Suprapubic skin (tissue), 4 donors: ENCODE measurements at regions not wholly inside any gene's neighbourhood (a gene's known extent, or its start where the extent isn't known, plus 50 kb on each side); places are given as distances from the start of the nearest gene placed in this dataset.

ENCODE experiments used
- DNase-seq, 2 donors: peaks; one replicate each; pipeline ENCODE4 v3.0.0-alpha.2; 2019; ENCODE audit warnings: low spot score in 2 of 2
- H3K27ac ChIP-seq: fragments of 200-600 bp; sonication (generic); one replicate; pipeline ENCODE4 v1.5.1; 2019
- H3K27me3 ChIP-seq: fragments of 200-600 bp; sonication (generic); one replicate; pipeline ENCODE4 v1.5.1; 2019
- H3K36me3 ChIP-seq: fragments of 200-600 bp; sonication (generic); one replicate; pipeline ENCODE4 v1.5.1; 2019
- H3K4me1 ChIP-seq: fragments of 200-600 bp; sonication (generic); one replicate; pipeline ENCODE4 v1.5.1; 2019
- H3K4me3 ChIP-seq: fragments of 200-600 bp; sonication (generic); one replicate; pipeline ENCODE4 v1.5.1; 2019; ENCODE audit warnings: mild to moderate bottlenecking
- H3K9me3 ChIP-seq: fragments of 200-600 bp; sonication (generic); one replicate; pipeline ENCODE4 v1.5.1; 2019
- EP300 ChIP-seq: sonication (generic); formaldehyde crosslinking; IDR thresholded peaks from one replicate; pipeline ENCODE4 v1.6.1; 2017; ENCODE audit warnings: antibody characterized with exemption
- POLR2A ChIP-seq, 2 donors: fragments of 450-650 bp; IDR thresholded peaks; one replicate each; pipeline ENCODE4 v1.6.1; 2017; ENCODE audit warnings: antibody characterized with exemption in 2 of 2, mild to moderate bottlenecking in 2 of 2, moderate library complexity in 2 of 2
- POLR2AphosphoS5 ChIP-seq, 3 donors: sonication (generic); formaldehyde crosslinking; IDR thresholded peaks; one replicate each; pipeline ENCODE4 v1.6.1; 2017; ENCODE audit warnings: antibody characterized with exemption in 3 of 3
- WGBS: methylation state at CpG from one replicate; pipeline ENCODE4 v1.1.5; 2018; 5-methylcytosine and 5-hydroxymethylcytosine counted together
- TF ChIP-seq, protein P1 (sequence below), 2 donors: fragments of 200-600 bp in 1 of 2; fragments of 450-650 bp in 1 of 2; sonication (generic) in 1 of 2; IDR thresholded peaks; one replicate each; pipeline ENCODE4 v1.5.1; 2016 to 2019; ENCODE audit warnings: antibody characterized with exemption in 2 of 2, mild to moderate bottlenecking in 1 of 2, moderate library complexity in 1 of 2

DNA sequence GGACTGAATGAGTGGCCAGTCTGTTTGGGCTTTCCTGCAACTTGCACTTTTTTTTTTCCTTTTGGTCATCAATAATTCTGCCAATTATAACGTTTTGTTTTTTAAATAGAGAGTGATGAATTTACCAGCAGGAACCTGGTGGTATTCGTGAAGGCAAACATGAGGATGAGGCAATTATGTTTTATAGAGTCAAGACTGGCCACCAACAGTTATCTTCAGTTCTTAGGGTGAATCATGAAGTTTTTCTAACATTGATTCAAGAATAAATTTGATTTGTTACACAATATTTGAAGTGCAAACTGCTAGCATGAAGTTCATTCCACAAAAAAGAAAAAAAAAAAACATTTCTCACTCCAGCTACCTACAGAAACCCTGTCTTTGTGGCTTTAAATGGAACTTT, 244.5 kb downstream of the SPRY2 start:
- no peaks in the 10 kb centered on the region for H3K27me3 ChIP-seq
- WGBS: 70% methylated on average over 2 of the region's 2 CpGs
- H3K4me3 ChIP-seq: no peak overlapping the region
- no peaks in the 10 kb centered on the region for H3K36me3 ChIP-seq
- no peaks in the 10 kb centered on the region for H3K9me3 ChIP-seq
- TF ChIP-seq POLR2A (IDR thresholded peaks at IDR 0.05) (no peak), POLR2AphosphoS5 (IDR thresholded peaks at IDR 0.05) (no peak), EP300 (no peak)
- TF ChIP-seq, protein P1, sequence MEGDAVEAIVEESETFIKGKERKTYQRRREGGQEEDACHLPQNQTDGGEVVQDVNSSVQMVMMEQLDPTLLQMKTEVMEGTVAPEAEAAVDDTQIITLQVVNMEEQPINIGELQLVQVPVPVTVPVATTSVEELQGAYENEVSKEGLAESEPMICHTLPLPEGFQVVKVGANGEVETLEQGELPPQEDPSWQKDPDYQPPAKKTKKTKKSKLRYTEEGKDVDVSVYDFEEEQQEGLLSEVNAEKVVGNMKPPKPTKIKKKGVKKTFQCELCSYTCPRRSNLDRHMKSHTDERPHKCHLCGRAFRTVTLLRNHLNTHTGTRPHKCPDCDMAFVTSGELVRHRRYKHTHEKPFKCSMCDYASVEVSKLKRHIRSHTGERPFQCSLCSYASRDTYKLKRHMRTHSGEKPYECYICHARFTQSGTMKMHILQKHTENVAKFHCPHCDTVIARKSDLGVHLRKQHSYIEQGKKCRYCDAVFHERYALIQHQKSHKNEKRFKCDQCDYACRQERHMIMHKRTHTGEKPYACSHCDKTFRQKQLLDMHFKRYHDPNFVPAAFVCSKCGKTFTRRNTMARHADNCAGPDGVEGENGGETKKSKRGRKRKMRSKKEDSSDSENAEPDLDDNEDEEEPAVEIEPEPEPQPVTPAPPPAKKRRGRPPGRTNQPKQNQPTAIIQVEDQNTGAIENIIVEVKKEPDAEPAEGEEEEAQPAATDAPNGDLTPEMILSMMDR (IDR thresholded peaks at IDR 0.05): no peak
- peaks cover 2% of the 10 kb centered on the region for H3K4me1 ChIP-seq
- no peak overlapping the region for H3K27ac ChIP-seq
- DNase-seq: no peak

DNA sequence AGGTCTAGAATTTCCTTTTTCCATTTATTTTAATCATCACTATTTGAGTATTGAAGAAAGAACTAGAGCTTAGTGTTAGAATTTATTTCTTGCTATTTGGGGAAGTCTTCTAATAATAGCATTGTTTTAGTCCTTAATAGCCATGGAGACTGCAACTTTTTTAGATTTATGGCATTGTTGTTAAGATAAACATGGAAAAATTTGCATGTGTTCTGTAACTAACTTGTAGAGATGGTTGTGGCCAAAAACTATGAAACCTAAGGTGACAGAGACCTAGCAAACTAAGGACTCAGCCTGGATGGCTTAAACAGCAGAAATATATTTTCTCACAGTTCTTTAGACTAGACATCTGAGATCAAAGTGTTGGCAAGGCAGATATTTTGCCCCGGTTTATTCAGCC, 246.4 kb downstream of the SPRY2 start:
- Histone ChIP-seq H3K27ac (no peak overlapping the region), H3K36me3 (no peaks in the 10 kb centered on the region), H3K4me1 (peaks cover 2% of the 10 kb centered on the region), H3K4me3 (no peak overlapping the region), H3K27me3 (no peaks in the 10 kb centered on the region), H3K9me3 (no peaks in the 10 kb centered on the region)
- WGBS: 39% methylated on average over 1 of the region's 1 CpG
- no peak for DNase-seq
- TF ChIP-seq POLR2A (IDR thresholded peaks at IDR 0.05): no peak
- TF ChIP-seq EP300: no peak

DNA sequence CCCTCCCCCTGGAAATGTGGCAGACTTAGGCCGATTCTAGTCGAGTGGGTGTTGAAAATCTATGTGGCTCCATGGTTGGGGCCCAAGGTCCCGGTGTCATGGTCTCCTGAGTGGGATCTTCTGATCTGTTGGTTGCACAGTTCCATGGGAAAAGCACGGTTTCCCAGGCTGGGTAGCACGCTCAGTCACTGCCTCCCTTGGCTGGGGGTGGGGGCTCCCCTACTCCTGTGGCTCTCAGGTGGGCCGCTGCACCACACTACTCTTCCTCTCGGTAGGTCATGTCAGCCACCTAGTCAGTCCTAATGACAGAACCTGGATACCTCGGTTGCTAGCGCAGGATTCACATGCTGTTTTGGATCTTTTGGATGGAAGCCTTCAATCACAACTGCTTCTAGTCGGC, 247.0 kb downstream of the SPRY2 start:
- 91% methylated on average over 8 of the region's 10 CpGs for WGBS
- Histone ChIP-seq H3K9me3 (no peaks in the 10 kb centered on the region), H3K27me3 (no peaks in the 10 kb centered on the region), H3K27ac (no peak overlapping the region), H3K4me1 (peaks cover 2% of the 10 kb centered on the region), H3K4me3 (no peak overlapping the region), H3K36me3 (no peaks in the 10 kb centered on the region)
- DNase-seq: peak in 1 of 2 donors; percentile 72
- TF ChIP-seq POLR2AphosphoS5 (IDR thresholded peaks at IDR 0.05): no peak
- TF ChIP-seq, protein P1 (IDR thresholded peaks at IDR 0.05): no peak
- TF ChIP-seq POLR2A (IDR thresholded peaks at IDR 0.05): no peak
- no peak for TF ChIP-seq EP300

DNA sequence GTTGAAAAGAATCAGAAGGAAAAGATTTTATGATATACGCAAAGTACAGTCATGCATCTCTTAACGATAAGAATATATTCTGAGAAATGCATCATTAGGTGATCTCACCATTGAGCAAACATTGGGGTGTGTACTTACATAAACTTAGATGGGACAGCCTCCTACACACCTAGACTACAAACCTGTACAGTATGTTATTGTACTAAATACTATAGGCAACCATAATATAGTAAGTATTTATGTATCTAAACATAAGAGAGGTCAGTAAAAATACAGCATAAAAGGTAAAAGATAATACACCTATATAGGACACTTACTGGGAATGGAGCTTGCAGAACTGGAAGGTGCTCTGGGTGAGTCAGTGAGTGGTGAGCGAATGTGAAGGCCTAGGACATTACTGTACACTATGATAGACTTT, 254.6 kb downstream of the SPRY2 start:
- 73% methylated on average over 3 of the region's 3 CpGs for WGBS
- Histone ChIP-seq H3K4me1 (peaks cover 10% of the 10 kb centered on the region), H3K27ac (no peak overlapping the region), H3K9me3 (no peaks in the 10 kb centered on the region), H3K36me3 (no peaks in the 10 kb centered on the region), H3K4me3 (no peak overlapping the region), H3K27me3 (no peaks in the 10 kb centered on the region)
- TF ChIP-seq EP300 (no peak), POLR2A (IDR thresholded peaks at IDR 0.05) (no peak)
- TF ChIP-seq, protein P1 (IDR thresholded peaks at IDR 0.05): no peak
- no peak for DNase-seq

DNA sequence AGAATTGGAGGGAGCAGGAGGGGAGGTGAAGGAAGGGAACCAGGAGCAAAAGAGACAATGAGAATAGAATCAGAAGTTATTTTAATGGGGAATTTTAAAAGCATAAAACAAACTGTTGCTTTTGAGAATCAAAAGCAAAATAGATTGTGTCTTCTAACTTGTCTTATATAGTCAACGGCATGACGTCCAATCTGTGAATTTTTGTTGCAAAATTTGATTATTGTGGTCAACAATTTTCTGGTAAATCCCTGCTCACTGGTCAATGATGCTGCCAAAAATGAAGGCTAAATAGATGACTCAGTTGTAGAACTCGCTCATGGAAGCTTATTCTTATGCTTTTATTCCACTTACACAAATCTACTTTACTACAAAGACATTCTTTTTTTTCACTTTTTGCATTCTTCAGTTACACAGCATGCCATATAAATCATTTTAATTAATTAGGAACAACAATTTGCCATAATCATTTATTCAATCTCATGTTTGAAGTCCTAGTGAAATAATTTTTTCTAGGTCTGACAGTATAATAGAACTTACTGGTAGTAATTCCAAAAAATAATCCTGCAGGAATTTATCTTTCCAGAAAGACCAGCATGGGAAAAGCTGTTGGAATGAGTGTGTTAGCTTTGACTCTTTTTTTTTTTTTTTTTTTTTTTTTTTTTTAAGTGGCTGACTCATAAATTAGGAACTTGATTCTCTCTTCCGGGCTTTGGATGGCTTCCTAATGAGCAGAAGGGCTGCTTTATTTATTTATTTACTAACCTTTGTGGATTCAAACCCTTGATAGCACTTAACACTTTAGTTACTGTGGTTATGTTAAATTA, 256.9 kb downstream of the SPRY2 start:
- Histone ChIP-seq H3K27ac (peak overlapping the region; percentile 68), H3K27me3 (no peaks in the 10 kb centered on the region), H3K36me3 (no peaks in the 10 kb centered on the region), H3K4me3 (no peak overlapping the region), H3K4me1 (peaks cover 10% of the 10 kb centered on the region), H3K9me3 (no peaks in the 10 kb centered on the region)
- TF ChIP-seq POLR2AphosphoS5 (IDR thresholded peaks at IDR 0.05) (no peak), EP300 (no peak), POLR2A (IDR thresholded peaks at IDR 0.05) (no peak)
- no peak for DNase-seq
- WGBS: 20% methylated on average over 4 of the region's 4 CpGs

DNA sequence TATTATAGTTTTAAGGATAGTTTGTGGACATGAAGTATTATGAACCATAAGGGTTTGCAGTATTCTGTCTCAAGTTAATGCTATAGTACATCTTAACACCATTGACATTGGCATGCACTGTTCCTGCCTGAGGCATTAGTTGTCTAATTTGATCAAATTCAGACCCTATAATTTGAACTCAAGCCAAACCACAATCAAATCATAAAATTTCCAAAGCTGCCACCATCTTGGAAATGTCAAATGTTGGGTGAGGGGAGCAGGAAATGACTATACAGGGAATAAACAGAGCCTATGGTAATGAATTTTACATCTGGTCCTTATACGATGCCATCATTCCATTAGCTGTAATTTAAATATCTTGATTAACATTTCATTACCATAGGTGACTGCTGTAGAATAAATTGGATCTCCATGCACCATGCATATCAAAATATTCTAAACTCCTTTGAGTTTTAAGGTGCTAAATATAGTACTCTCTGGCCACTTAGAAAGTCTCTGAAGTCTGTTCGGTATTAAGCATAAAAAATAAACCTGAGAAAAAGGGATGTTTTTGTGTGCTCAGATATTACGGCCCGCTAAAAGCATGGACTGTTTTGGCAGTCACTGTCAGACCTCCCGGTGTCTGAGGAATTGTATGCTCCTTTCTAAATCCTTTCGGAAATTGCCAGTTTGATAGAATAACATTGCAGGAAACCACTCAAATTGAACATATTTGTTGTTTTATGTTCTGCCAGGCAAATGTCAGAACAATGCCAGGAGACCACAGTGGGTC, 257.7 kb downstream of the SPRY2 start:
- DNase-seq: no peak
- TF ChIP-seq POLR2AphosphoS5 (IDR thresholded peaks at IDR 0.05): no peak
- no peak for TF ChIP-seq POLR2A (IDR thresholded peaks at IDR 0.05)
- TF ChIP-seq, protein P1 (IDR thresholded peaks at IDR 0.05): no peak
- no peak for TF ChIP-seq EP300
- H3K36me3 ChIP-seq: no peaks in the 10 kb centered on the region
- no peaks in the 10 kb centered on the region for H3K9me3 ChIP-seq
- no peak overlapping the region for H3K4me3 ChIP-seq
- peaks cover 10% of the 10 kb centered on the region for H3K4me1 ChIP-seq
- 64% methylated on average over 6 of the region's 6 CpGs for WGBS
- no peaks in the 10 kb centered on the region for H3K27me3 ChIP-seq
- peak overlapping the region; percentile 68 for H3K27ac ChIP-seq
